WTC11 (cell line): ENCODE measurements at regions not wholly inside any gene's neighbourhood (a gene's known extent, or its start where the extent isn't known, plus 50 kb on each side); places are given as distances from the start of the nearest gene placed in this dataset.

Source experiments
- ATAC-seq: fragments of 200-7000 bp; cut with Tn5 transposase; 2 replicates; pipeline ENCODE4 v1.10.0; 2021; ENCODE audit warnings: mild to moderate bottlenecking, moderate library complexity
- CTCF ChIA-PET: fragments of 300-600 bp; sonication (Branson Sonifier 250); formaldehyde crosslinking; loops from one replicate; lab custom pipeline; 2021; ENCODE audit warnings: antibody characterized with exemption; lab: Charles Lee
- POLR2A ChIA-PET: fragments of 350-600 bp; sonication (Branson Sonifier 250); formaldehyde crosslinking; loops from one replicate; lab custom pipeline; 2021; ENCODE audit warnings: antibody characterized with exemption; lab: Charles Lee
- DNase-seq: peaks from one replicate; pipeline ENCODE4 v3.0.0; 2021; ENCODE audit warnings: low spot score
- H3K27ac Mint-ChIP-seq: 2 replicates; pipeline ENCODE4 v1.8.0; 2021; ENCODE audit warnings: mixed read lengths
- H3K27me3 Mint-ChIP-seq: 2 replicates; pipeline ENCODE4 v1.8.0; 2021; ENCODE audit warnings: low read depth, mild to moderate bottlenecking, moderate library complexity, mixed read lengths
- H3K36me3 Mint-ChIP-seq: 2 replicates; pipeline ENCODE4 v1.8.0; 2021; ENCODE audit warnings: mixed read lengths
- H3K4me1 Mint-ChIP-seq: 2 replicates; pipeline ENCODE4 v1.8.0; 2022; ENCODE audit warnings: mixed read lengths
- H3K4me3 Mint-ChIP-seq: 2 replicates; pipeline ENCODE4 v1.8.0; 2021; ENCODE audit warnings: mild to moderate bottlenecking, moderate library complexity, mixed read lengths
- H3K9me3 Mint-ChIP-seq: 2 replicates; pipeline ENCODE4 v1.8.0; 2021; ENCODE audit warnings: mixed read lengths
- AFF4 ChIP-seq: sonication (generic); formaldehyde crosslinking; IDR thresholded peaks from 2 replicates; pipeline ENCODE4 v1.8.1; 2023; ENCODE audit warnings: mild to moderate bottlenecking, missing genetic modification reagents, borderline replicate concordance
- ARID4B ChIP-seq: sonication (generic); formaldehyde crosslinking; IDR thresholded peaks from 2 replicates; pipeline ENCODE4 v1.8.0; 2023; ENCODE audit warnings: missing genetic modification reagents, mild to moderate bottlenecking, borderline replicate concordance
- CREB1 ChIP-seq: sonication (generic); formaldehyde crosslinking; IDR thresholded peaks from 2 replicates; pipeline ENCODE4 v1.8.0; 2023; ENCODE audit warnings: mild to moderate bottlenecking, missing genetic modification reagents
- FOXP4 ChIP-seq: sonication (generic); formaldehyde crosslinking; IDR thresholded peaks from 2 replicates; pipeline ENCODE4 v1.8.0; 2022; ENCODE audit warnings: mild to moderate bottlenecking, missing genetic modification reagents
- GTF2I ChIP-seq: fragments of 250-450 bp; sonication (Bioruptor Pico); conservative IDR thresholded peaks from 2 replicates; pipeline ENCODE4 v1.4.0; 2021; ENCODE audit warnings: mild to moderate bottlenecking
- IRF1 ChIP-seq: sonication (generic); formaldehyde crosslinking; IDR thresholded peaks from 2 replicates; pipeline ENCODE4 v1.8.0; 2023; ENCODE audit warnings: missing genetic modification reagents
- PREB ChIP-seq: sonication (generic); formaldehyde crosslinking; IDR thresholded peaks from 2 replicates; pipeline ENCODE4 v1.8.1; 2022; ENCODE audit warnings: mild to moderate bottlenecking, missing genetic modification reagents, moderate library complexity, borderline replicate concordance
- USF2 ChIP-seq: sonication (generic); formaldehyde crosslinking; IDR thresholded peaks from 2 replicates; pipeline ENCODE4 v1.8.1; 2023; ENCODE audit warnings: mild to moderate bottlenecking, missing genetic modification reagents, moderate library complexity
- ZNF263 ChIP-seq: sonication (generic); formaldehyde crosslinking; IDR thresholded peaks from 2 replicates; pipeline ENCODE4 v1.8.1; 2022; ENCODE audit warnings: low read depth, mild to moderate bottlenecking, moderate library complexity, missing genetic modification reagents
- ZNF416 ChIP-seq: fragments of 250-450 bp; sonication (Bioruptor Pico); IDR thresholded peaks from 2 replicates; pipeline ENCODE4 v1.9.0; 2021; ENCODE audit warnings: mild to moderate bottlenecking, inconsistent platforms
- ZNF423 ChIP-seq: fragments of 250-450 bp; sonication (Bioruptor Pico); IDR thresholded peaks from 2 replicates; pipeline ENCODE4 v2.1.2; 2022; ENCODE audit warnings: mild to moderate bottlenecking, moderate library complexity
- ZNF532 ChIP-seq: fragments of 250-450 bp; sonication (Bioruptor Pico); IDR thresholded peaks from 2 replicates; pipeline ENCODE4 v1.9.0; 2021; ENCODE audit warnings: mild to moderate bottlenecking, borderline replicate concordance

GRCh38 chr6:169096388-169096787 is 157.3 kb downstream of the THBS2 start:
- H3K4me3 Mint-ChIP-seq, result no peak overlapping the region
- no peaks in the 10 kb centered on the region; the same call in 1 of the 2 replicates for H3K27me3 Mint-ChIP-seq
- POLR2A ChIA-PET, result no interaction called here
- peaks cover 58% of the 10 kb centered on the region for H3K9me3 Mint-ChIP-seq
- CTCF ChIA-PET, result interaction anchor here (1.5 kb wide), 1 partner anchor 16 kb away, joined by 4 read pairs; no protein-coding TSS in a partner anchor
- no peak overlapping the region for H3K27ac Mint-ChIP-seq
- H3K36me3 Mint-ChIP-seq, result peaks cover 27% of the 10 kb centered on the region
- DNase-seq (no peak), ATAC-seq (no peak)
- peaks cover 32% of the 10 kb centered on the region for H3K4me1 Mint-ChIP-seq
- no peak for TF ChIP-seq IRF1 (CRISPR knock-in tag)
- TF ChIP-seq ZNF532 (CRISPR knock-in tag), result no peak
- TF ChIP-seq CREB1 (CRISPR knock-in tag), result no peak
- TF ChIP-seq FOXP4 (CRISPR knock-in tag), result no peak
- TF ChIP-seq ZNF263, result no peak
- no peak for TF ChIP-seq PREB (CRISPR knock-in tag)
- no peak for TF ChIP-seq GTF2I
- no peak for TF ChIP-seq ZNF423 (CRISPR knock-in tag)
- TF ChIP-seq ARID4B (CRISPR knock-in tag), result no peak
- TF ChIP-seq AFF4 (CRISPR knock-in tag), result no peak
- no peak for TF ChIP-seq ZNF416 (CRISPR knock-in tag)
- TF ChIP-seq USF2 (CRISPR knock-in tag), result no peak
